ENCODE measurements at regions not wholly inside any gene's neighbourhood (a gene's known extent, or its start where the extent isn't known, plus 50 kb on each side); places are given as distances from the start of the nearest gene placed in this dataset.

DNA sequence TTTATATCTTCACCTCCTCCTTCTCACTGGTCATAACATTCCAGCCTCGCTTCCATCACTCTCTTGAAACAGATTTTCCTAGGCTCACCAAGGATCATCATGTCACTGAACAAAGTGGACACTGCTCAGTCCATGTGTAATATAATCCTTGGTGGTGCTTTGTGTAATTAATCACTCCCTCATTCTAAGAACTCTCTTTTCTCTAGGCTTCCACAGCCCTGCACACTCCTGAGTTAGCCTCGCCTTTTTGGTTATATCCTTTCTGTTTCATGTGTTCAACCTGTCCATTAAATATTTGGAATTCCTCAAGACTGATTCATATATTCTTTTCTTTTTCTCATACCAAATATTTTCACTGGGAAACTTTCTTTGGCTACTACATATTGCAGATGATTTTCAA is 440.8 kb downstream of the PYDC2 start:
- H3K9me3 ChIP-seq (ENCODE audit: control insufficient read depth, insufficient read depth, low read depth, low read length), result no peaks in the 10 kb centered on the region
- CTCF ChIA-PET, result no interaction called here
- H3K4me1 ChIP-seq (ENCODE audit: control insufficient read depth, insufficient read depth, low read length), result no peaks in the 10 kb centered on the region
- POLR2A ChIA-PET, result no interaction called here
- H3K4me3 ChIP-seq (ENCODE audit: low read depth, low read length), result no peak overlapping the region
- TF ChIP-seq TCF7L2 (IDR thresholded peaks at IDR 0.05; ENCODE audit: borderline replicate concordance, low read depth, low read length) (no peak), ZNF658 (tag by site-specific recombination; IDR thresholded peaks at IDR 0.05) (no peak), ZNF549 (tag by site-specific recombination; IDR thresholded peaks at IDR 0.05) (no peak), YY1 (tag by site-specific recombination; IDR thresholded peaks at IDR 0.05) (no peak), ZNF184 (tag by site-specific recombination; IDR thresholded peaks at IDR 0.05) (no peak), ZNF248 (tag by site-specific recombination; IDR thresholded peaks at IDR 0.05) (no peak), KLF16 (tag by site-specific recombination; IDR thresholded peaks at IDR 0.05) (no peak), ZNF777 (tag by site-specific recombination; IDR thresholded peaks at IDR 0.05; ENCODE audit: borderline replicate concordance) (no peak), GLI2 (tag by site-specific recombination; IDR thresholded peaks at IDR 0.05; ENCODE audit: borderline replicate concordance, low read depth) (no peak), ZNF558 (tag by site-specific recombination; IDR thresholded peaks at IDR 0.05) (no peak), ZNF132 (tag by site-specific recombination; IDR thresholded peaks at IDR 0.05; ENCODE audit: borderline replicate concordance) (no peak), REPIN1 (tag by site-specific recombination; IDR thresholded peaks at IDR 0.05; ENCODE audit: low read depth) (no peak), MZF1 (tag by site-specific recombination; IDR thresholded peaks at IDR 0.05; ENCODE audit: borderline replicate concordance) (no peak)
- TF ChIP-seq, protein P1, sequence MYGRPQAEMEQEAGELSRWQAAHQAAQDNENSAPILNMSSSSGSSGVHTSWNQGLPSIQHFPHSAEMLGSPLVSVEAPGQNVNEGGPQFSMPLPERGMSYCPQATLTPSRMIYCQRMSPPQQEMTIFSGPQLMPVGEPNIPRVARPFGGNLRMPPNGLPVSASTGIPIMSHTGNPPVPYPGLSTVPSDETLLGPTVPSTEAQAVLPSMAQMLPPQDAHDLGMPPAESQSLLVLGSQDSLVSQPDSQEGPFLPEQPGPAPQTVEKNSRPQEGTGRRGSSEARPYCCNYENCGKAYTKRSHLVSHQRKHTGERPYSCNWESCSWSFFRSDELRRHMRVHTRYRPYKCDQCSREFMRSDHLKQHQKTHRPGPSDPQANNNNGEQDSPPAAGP (tag by site-specific recombination; IDR thresholded peaks at IDR 0.05), result no peak
- no peaks in the 10 kb centered on the region for H3K36me3 ChIP-seq (ENCODE audit: control insufficient read depth in 2 of 2, insufficient read depth in 1 of 2, low read length in 2 of 2)
- no peak overlapping the region for H3K27ac ChIP-seq (ENCODE audit: extremely low read depth, low read depth, low read length)

DNA sequence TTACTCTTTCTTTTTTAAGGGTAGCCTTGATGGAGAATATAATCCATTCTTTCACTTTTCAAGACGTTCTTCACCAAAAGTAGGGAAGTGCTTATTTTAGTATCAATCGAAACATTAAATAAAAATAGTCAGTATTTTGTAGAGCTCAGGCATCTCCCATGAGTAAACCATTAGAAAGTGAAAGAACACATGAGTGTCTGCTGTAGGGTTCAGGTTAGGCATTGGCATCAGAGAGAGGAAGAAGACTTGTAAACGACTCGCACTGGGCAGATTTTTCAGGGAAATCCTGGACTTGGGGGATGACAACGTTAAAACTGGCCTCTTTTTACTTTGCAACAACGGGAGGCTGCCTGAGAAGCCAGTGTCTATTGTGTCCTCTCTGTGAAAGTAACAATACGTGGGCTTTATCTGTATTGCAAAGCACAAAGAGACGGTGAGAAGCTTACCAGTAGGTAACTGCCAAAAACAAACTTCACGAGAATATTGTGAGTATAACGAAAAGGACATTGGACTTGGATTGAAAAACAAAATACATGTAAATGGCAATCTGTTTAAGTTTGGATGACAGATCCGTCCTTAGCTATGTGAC is 451.7 kb downstream of the PYDC2 start:
- POLR2A ChIA-PET, result no interaction called here
- Histone ChIP-seq H3K4me3 (ENCODE audit: low read depth, low read length) (no peak overlapping the region), H3K36me3 (ENCODE audit: control insufficient read depth in 2 of 2, insufficient read depth in 1 of 2, low read length in 2 of 2) (no peaks in the 10 kb centered on the region), H3K9me3 (ENCODE audit: control insufficient read depth, insufficient read depth, low read depth, low read length) (no peaks in the 10 kb centered on the region), H3K27ac (ENCODE audit: extremely low read depth, low read depth, low read length) (no peak overlapping the region), H3K4me1 (ENCODE audit: control insufficient read depth, insufficient read depth, low read length) (no peaks in the 10 kb centered on the region)
- TF ChIP-seq, protein P2, sequence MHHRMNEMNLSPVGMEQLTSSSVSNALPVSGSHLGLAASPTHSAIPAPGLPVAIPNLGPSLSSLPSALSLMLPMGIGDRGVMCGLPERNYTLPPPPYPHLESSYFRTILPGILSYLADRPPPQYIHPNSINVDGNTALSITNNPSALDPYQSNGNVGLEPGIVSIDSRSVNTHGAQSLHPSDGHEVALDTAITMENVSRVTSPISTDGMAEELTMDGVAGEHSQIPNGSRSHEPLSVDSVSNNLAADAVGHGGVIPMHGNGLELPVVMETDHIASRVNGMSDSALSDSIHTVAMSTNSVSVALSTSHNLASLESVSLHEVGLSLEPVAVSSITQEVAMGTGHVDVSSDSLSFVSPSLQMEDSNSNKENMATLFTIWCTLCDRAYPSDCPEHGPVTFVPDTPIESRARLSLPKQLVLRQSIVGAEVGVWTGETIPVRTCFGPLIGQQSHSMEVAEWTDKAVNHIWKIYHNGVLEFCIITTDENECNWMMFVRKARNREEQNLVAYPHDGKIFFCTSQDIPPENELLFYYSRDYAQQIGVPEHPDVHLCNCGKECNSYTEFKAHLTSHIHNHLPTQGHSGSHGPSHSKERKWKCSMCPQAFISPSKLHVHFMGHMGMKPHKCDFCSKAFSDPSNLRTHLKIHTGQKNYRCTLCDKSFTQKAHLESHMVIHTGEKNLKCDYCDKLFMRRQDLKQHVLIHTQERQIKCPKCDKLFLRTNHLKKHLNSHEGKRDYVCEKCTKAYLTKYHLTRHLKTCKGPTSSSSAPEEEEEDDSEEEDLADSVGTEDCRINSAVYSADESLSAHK (tag by site-specific recombination; IDR thresholded peaks at IDR 0.05), result no peak
- TF ChIP-seq ZNF146 (tag by site-specific recombination; IDR thresholded peaks at IDR 0.05) (no peak), ZNF530 (tag by site-specific recombination; IDR thresholded peaks at IDR 0.05; ENCODE audit: low read depth) (no peak), HOXC10 (CRISPR knock-in tag; IDR thresholded peaks at IDR 0.05) (no peak), ZNF16 (tag by site-specific recombination; IDR thresholded peaks at IDR 0.05; ENCODE audit: low read depth) (no peak), ZNF426 (tag by site-specific recombination; IDR thresholded peaks at IDR 0.05) (no peak), ZNF701 (tag by site-specific recombination; IDR thresholded peaks at IDR 0.05) (no peak), ZFP41 (tag by site-specific recombination; IDR thresholded peaks at IDR 0.05; ENCODE audit: borderline replicate concordance) (no peak), TRIM28 (IDR thresholded peaks at IDR 0.05; ENCODE audit: borderline replicate concordance, low read length) (no peak), ZNF768 (tag by site-specific recombination; IDR thresholded peaks at IDR 0.05) (no peak), MZF1 (tag by site-specific recombination; IDR thresholded peaks at IDR 0.05; ENCODE audit: borderline replicate concordance) (no peak)
- TF ChIP-seq, protein P3, sequence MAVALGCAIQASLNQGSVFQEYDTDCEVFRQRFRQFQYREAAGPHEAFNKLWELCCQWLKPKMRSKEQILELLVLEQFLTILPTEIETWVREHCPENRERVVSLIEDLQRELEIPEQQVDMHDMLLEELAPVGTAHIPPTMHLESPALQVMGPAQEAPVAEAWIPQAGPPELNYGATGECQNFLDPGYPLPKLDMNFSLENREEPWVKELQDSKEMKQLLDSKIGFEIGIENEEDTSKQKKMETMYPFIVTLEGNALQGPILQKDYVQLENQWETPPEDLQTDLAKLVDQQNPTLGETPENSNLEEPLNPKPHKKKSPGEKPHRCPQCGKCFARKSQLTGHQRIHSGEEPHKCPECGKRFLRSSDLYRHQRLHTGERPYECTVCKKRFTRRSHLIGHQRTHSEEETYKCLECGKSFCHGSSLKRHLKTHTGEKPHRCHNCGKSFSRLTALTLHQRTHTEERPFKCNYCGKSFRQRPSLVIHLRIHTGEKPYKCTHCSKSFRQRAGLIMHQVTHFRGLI (tag by site-specific recombination; IDR thresholded peaks at IDR 0.05), result no peak
- TF ChIP-seq, protein P4, sequence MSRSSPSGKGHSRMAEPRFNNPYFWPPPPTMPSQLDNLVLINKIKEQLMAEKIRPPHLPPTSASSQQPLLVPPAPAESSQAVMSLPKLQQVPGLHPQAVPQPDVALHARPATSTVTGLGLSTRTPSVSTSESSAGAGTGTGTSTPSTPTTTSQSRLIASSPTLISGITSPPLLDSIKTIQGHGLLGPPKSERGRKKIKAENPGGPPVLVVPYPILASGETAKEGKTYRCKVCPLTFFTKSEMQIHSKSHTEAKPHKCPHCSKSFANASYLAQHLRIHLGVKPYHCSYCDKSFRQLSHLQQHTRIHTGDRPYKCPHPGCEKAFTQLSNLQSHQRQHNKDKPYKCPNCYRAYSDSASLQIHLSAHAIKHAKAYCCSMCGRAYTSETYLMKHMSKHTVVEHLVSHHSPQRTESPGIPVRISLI (tag by site-specific recombination; IDR thresholded peaks at IDR 0.05), result no peak
- CTCF ChIA-PET, result no interaction called here

Measured in HEK293 (cell line).